ENCODE measurements at regions not wholly inside any gene's neighbourhood (a gene's known extent, or its start where the extent isn't known, plus 50 kb on each side); places are given as distances from the start of the nearest gene placed in this dataset.
A peak's percentile ranks its signal among the peaks of the same experiment; 100 is the strongest.

GRCh38 chr5:68957591-68957990 lies 136.2 kb upstream of the SLC30A5 start:
- no peak for TF ChIP-seq CTCF (conservative IDR thresholded peaks at IDR 0.05)
- H3K27ac ChIP-seq = no peak overlapping the region; the same call in 1 of the 2 replicates

- H3K27ac ChIP-seq = no peak overlapping the region
- no peak for TF ChIP-seq CTCF (conservative IDR thresholded peaks at IDR 0.05)
Measured at GRCh38 chr5:68958428-68958827, 135.4 kb upstream of the SLC30A5 start.

GRCh38 chr5:68960456-68960855 lies 133.4 kb upstream of the SLC30A5 start:
- no peak overlapping the region for H3K27ac ChIP-seq
- TF ChIP-seq CTCF (conservative IDR thresholded peaks at IDR 0.05) = no peak

GRCh38 chr5:68960961-68961360 lies 132.9 kb upstream of the SLC30A5 start:
- no peak overlapping the region for H3K27ac ChIP-seq
- no peak for TF ChIP-seq CTCF (conservative IDR thresholded peaks at IDR 0.05)

GRCh38 chr5:68961762-68962161 lies 132.1 kb upstream of the SLC30A5 start:
- peak overlapping the region; percentile 62; the same call in 1 of the 2 replicates for H3K27ac ChIP-seq
- no peak for TF ChIP-seq CTCF (conservative IDR thresholded peaks at IDR 0.05)

GRCh38 chr5:68962757-68963484 lies 130.9 kb upstream of the SLC30A5 start:
- TF ChIP-seq CTCF (conservative IDR thresholded peaks at IDR 0.05) = peak; percentile 96
- H3K27ac ChIP-seq = peak overlapping the region; percentile 62

GRCh38 chr5:68964679-68965078 lies 129.1 kb upstream of the SLC30A5 start:
- no peak overlapping the region for H3K27ac ChIP-seq
- TF ChIP-seq CTCF (conservative IDR thresholded peaks at IDR 0.05) = no peak
